ENCODE measurements at regions not wholly inside any gene's neighbourhood (a gene's known extent, or its start where the extent isn't known, plus 50 kb on each side); places are given as distances from the start of the nearest gene placed in this dataset.

DNA sequence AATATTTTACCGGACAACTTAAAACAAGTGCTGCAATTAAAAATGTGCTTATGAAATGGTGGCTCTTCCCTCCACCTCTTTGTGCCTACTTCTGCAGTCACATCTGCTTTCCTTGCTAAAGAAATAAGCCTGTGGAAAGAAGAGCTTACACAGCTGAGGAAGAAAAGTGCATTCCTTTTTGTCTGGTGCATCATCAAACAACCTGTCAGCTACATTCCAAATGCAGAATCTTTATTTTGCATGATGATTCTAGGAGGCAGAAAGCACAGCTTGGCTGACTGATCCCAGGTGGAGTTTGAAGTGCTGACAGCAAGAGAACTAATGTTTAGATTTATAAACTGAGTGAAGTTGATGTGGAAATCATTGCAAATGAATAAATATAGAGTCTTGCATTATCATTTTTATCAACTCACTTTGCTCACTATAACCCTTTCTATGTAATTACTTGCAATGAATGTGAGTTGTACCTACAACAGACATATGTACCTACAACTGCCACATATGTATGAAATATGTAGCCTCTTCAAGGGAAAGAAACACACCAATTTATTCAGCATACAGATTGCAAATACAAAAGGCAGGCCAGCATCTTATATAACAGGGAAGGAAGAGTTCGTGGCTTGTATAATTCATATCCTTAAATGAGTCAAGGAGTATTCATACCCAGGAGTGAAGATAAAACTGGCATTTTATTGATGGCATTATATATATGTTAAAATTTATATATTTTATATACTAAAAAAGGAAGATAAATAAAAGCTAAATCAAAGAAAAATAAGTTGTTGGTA lies 223.4 kb upstream of the MCHR2 start:
- Histone ChIP-seq H3K36me3 (no peaks in the 10 kb centered on the region), H3K9me3 (no peaks in the 10 kb centered on the region), H3K4me1 (no peaks in the 10 kb centered on the region), H3K4me3 (no peak overlapping the region), H3K27me3 (no peaks in the 10 kb centered on the region), H3K27ac (replicated peaks in 1 of 4) (no peak overlapping the region)
- DNase-seq (ENCODE audit: extremely low spot score) = no peak
- intact Hi-C loops (cut with DNase I) = no loop called here
- WGBS = 64% methylated on average over 2 of the region's 2 CpGs
- no peak for TF ChIP-seq EP300 (IDR thresholded peaks at IDR 0.05)
- no peak for TF ChIP-seq CTCF (IDR thresholded peaks at IDR 0.05)
- TF ChIP-seq POLR2A (IDR thresholded peaks at IDR 0.05; ENCODE audit: low read depth) = no peak
- TF ChIP-seq POLR2AphosphoS5 (IDR thresholded peaks at IDR 0.05) = no peak

DNA sequence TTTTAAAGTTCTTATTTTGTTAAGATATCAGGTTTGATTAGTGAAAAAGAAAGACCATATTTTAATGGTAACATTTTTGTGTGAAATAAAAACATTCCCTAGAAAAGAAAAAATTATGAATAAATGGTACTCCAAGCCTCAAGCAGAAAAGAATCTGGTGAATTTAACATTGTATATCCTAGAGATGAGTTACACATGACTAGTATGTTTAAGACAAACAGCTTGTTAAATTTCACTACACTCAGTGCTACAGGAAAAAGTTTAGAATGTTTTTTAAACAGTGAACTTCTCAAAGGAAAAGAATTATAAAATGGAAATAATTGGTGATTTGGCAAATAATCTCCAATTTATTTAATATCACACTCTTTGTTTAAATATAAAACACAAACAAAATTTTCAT lies 222.7 kb upstream of the MCHR2 start:
- no peak overlapping the region for H3K4me3 ChIP-seq
- intact Hi-C loops (cut with DNase I) = no loop called here
- no peaks in the 10 kb centered on the region for H3K4me1 ChIP-seq
- no peaks in the 10 kb centered on the region for H3K36me3 ChIP-seq
- H3K27me3 ChIP-seq = no peaks in the 10 kb centered on the region
- H3K27ac ChIP-seq (replicated peaks in 1 of 4) = no peak overlapping the region
- no peak for TF ChIP-seq CTCF (IDR thresholded peaks at IDR 0.05)
- TF ChIP-seq POLR2A (IDR thresholded peaks at IDR 0.05; ENCODE audit: low read depth) = no peak
- no peak for TF ChIP-seq POLR2AphosphoS5 (IDR thresholded peaks at IDR 0.05)
- TF ChIP-seq EP300 (IDR thresholded peaks at IDR 0.05) = no peak
- H3K9me3 ChIP-seq = no peaks in the 10 kb centered on the region
- DNase-seq (ENCODE audit: extremely low spot score) = no peak

DNA sequence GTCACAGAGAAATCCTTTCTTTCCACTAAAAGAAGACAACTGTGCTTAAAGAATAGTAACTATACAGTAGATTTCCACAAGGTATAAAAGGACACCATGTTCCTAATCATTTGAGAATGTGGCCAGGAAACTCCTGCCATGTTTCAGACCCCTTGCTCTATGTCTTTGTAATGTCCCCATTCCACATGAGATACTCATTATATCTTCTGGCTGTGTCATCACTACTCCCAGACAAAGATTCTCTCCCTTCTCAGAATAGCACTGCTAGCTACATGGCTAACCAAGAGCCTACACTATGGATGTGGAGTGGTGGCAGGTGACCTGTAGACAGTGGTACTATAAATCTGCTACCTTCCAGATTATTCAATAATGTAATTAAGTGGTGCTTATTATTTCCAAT lies 218.1 kb upstream of the MCHR2 start:
- no peak for TF ChIP-seq CTCF (IDR thresholded peaks at IDR 0.05)
- TF ChIP-seq POLR2A (IDR thresholded peaks at IDR 0.05; ENCODE audit: low read depth) = no peak
- TF ChIP-seq POLR2AphosphoS5 (IDR thresholded peaks at IDR 0.05) = no peak
- no peak for TF ChIP-seq EP300 (IDR thresholded peaks at IDR 0.05)
- Histone ChIP-seq H3K27ac (replicated peaks in 1 of 4) (no peak overlapping the region), H3K4me1 (no peaks in the 10 kb centered on the region), H3K36me3 (no peaks in the 10 kb centered on the region), H3K4me3 (no peak overlapping the region), H3K27me3 (peaks cover 0 to 5% (median 0%) of the 10 kb centered on the region in 4 donors), H3K9me3 (no peaks in the 10 kb centered on the region)
- DNase-seq (ENCODE audit: extremely low spot score) = no peak
- intact Hi-C loops (cut with DNase I) = no loop called here

GRCh38 chr6:100210137-100211117 lies 216.4 kb upstream of the MCHR2 start:
- no peak overlapping the region for H3K4me3 ChIP-seq
- H3K9me3 ChIP-seq = no peaks in the 10 kb centered on the region
- H3K36me3 ChIP-seq = no peaks in the 10 kb centered on the region
- peaks cover 0 to 5% (median 0%) of the 10 kb centered on the region in 4 donors for H3K27me3 ChIP-seq
- no peak overlapping the region for H3K27ac ChIP-seq (replicated peaks in 1 of 4)
- DNase-seq (ENCODE audit: extremely low spot score) = no peak
- no peaks in the 10 kb centered on the region for H3K4me1 ChIP-seq
- TF ChIP-seq POLR2AphosphoS5 (IDR thresholded peaks at IDR 0.05) (no peak), CTCF (IDR thresholded peaks at IDR 0.05) (no peak), POLR2A (IDR thresholded peaks at IDR 0.05; ENCODE audit: low read depth) (no peak), EP300 (IDR thresholded peaks at IDR 0.05) (no peak)
- intact Hi-C loops (cut with DNase I) = no loop called here
- 77% methylated on average over 9 of the region's 9 CpGs for WGBS

Data from esophagus muscularis mucosa (tissue), 4 donors.